Ovary (tissue), 7 donors: ENCODE measurements at regions not wholly inside any gene's neighbourhood (a gene's known extent, or its start where the extent isn't known, plus 50 kb on each side); places are given as distances from the start of the nearest gene placed in this dataset.

Experiments used
- DNase-seq, 5 donors: peaks; one replicate each; pipeline ENCODE4 v3.0.0-alpha.2; 2019 to 2020
- H3K27ac ChIP-seq, 2 donors: fragments of 200-600 bp; one replicate each; pipeline versions ENCODE4 v1.5.1 to v1.8.0; 2019 to 2022
- H3K27me3 ChIP-seq: fragments of 200-600 bp; one replicate; pipeline ENCODE4 v1.8.0; 2022
- H3K36me3 ChIP-seq: fragments of 200-600 bp; sonication (generic); one replicate; pipeline ENCODE4 v1.5.1; 2019
- H3K4me1 ChIP-seq: one replicate; pipeline ENCODE4 v1.8.1; 2013; ENCODE audit warnings: mild to moderate bottlenecking, moderate library complexity; ENCODE audit not compliant: insufficient read depth
- H3K4me3 ChIP-seq: fragments of 200-600 bp; sonication (generic); one replicate; pipeline ENCODE4 v1.5.1; 2017
- H3K9me3 ChIP-seq, 2 donors: fragments of 200-600 bp in 1 of 2; sonication (generic) in 1 of 2; one replicate each; pipeline versions ENCODE4 v1.5.1 to v1.8.1; 2013 to 2019; ENCODE audit warnings: mild to moderate bottlenecking in 1 of 2, moderate library complexity in 1 of 2
- CTCF ChIP-seq, 3 donors: fragments of 450-650 bp in 2 of 3; fragments of 200-600 bp in 1 of 3; IDR thresholded peaks; one replicate each; pipeline versions ENCODE4 v1.5.1 to v1.8.0; 2016 to 2022; ENCODE audit warnings: antibody characterized with exemption in 3 of 3, mild to moderate bottlenecking in 1 of 3
- EP300 ChIP-seq: sonication (generic); formaldehyde crosslinking; IDR thresholded peaks from one replicate; pipeline ENCODE4 v1.6.1; 2017; ENCODE audit warnings: antibody characterized with exemption
- POLR2A ChIP-seq: fragments of 450-650 bp; IDR thresholded peaks from one replicate; pipeline ENCODE4 v1.6.1; 2017; ENCODE audit warnings: antibody characterized with exemption, mild to moderate bottlenecking, moderate library complexity
- WGBS, 3 donors: extraction: QIAGEN DNeasy Blood & Tissue Kit in 1 of 3; methylation state at CpG; one replicate each; pipeline versions ENCODE4 v1.1.5 to v1.1.7; 2013 to 2017; 5-methylcytosine and 5-hydroxymethylcytosine counted together
- intact Hi-C, 4 donors: fragments of 100-400 bp; cut with DNase I; formaldehyde crosslinking; loops; one replicate each; pipeline versions ENCODE4 v1.11.0 to v1.15.1; 2022 to 2023
- donor health status: DM: no; HTN: no; CAD: no; lungs with moderate emphysema.
- donor health status: DM: no; HTN: no; CAD: no.
- donor health status: Bipolar disorder and iron deficiency.
- donor health status: DM: no; HTN: no; CAD: no.
- donor health status: DM: yes; HTN: yes; CAD: no.

- DNase-seq: no peak
- H3K27ac ChIP-seq: no peak overlapping the region
- 55 to 63% (median 63%) methylated on average over 12 of the region's 12 CpGs for WGBS, 3 donors
- H3K4me1 ChIP-seq: no peaks in the 10 kb centered on the region
- no peaks in the 10 kb centered on the region for H3K27me3 ChIP-seq
- no peak overlapping the region for H3K4me3 ChIP-seq
- no peaks in the 10 kb centered on the region for H3K36me3 ChIP-seq
- no peaks in the 10 kb centered on the region for H3K9me3 ChIP-seq
- intact Hi-C loops: no loop called here
- no peak for TF ChIP-seq EP300
- no peak for TF ChIP-seq POLR2A
- TF ChIP-seq CTCF (IDR thresholded peaks at IDR 0.05): no peak
Observed at GRCh38 chr17:79429864-79430494, 180.9 kb downstream of the RBFOX3 start.

- Histone ChIP-seq H3K36me3 (no peaks in the 10 kb centered on the region), H3K4me3 (no peak overlapping the region), H3K4me1 (no peaks in the 10 kb centered on the region), H3K9me3 (no peaks in the 10 kb centered on the region), H3K27ac (no peak overlapping the region), H3K27me3 (no peaks in the 10 kb centered on the region)
- TF ChIP-seq EP300 (no peak), CTCF (IDR thresholded peaks at IDR 0.05) (no peak), POLR2A (no peak)
- no peak for DNase-seq
- 47 to 55% (median 52%) methylated on average over 12 of the region's 12 CpGs for WGBS, 3 donors
- intact Hi-C loops: no loop called here
Observed at GRCh38 chr17:79428988-79429387, 181.9 kb downstream of the RBFOX3 start.

GRCh38 chr17:79427621-79428539 is 183.0 kb downstream of the RBFOX3 start:
- H3K36me3 ChIP-seq: no peaks in the 10 kb centered on the region
- WGBS, 3 donors: 77 to 86% (median 79%) methylated on average over 22 to 24 of the region's 24 CpGs
- no peaks in the 10 kb centered on the region for H3K27me3 ChIP-seq
- no peaks in the 10 kb centered on the region for H3K4me1 ChIP-seq
- no peak overlapping the region for H3K27ac ChIP-seq
- no peak overlapping the region for H3K4me3 ChIP-seq
- DNase-seq: no peak
- intact Hi-C loops: no loop called here
- TF ChIP-seq POLR2A (no peak), EP300 (no peak), CTCF (IDR thresholded peaks at IDR 0.05) (no peak)
- no peaks in the 10 kb centered on the region for H3K9me3 ChIP-seq

GRCh38 chr17:79425686-79426085 is 185.2 kb downstream of the RBFOX3 start:
- no peak for DNase-seq
- intact Hi-C loops: no loop called here

More at GRCh38 chr17:79425686-79426085, 185.2 kb downstream of the RBFOX3 start:
- H3K27me3 ChIP-seq: no peaks in the 10 kb centered on the region
- H3K9me3 ChIP-seq: no peaks in the 10 kb centered on the region
- H3K27ac ChIP-seq: no peak overlapping the region
- H3K4me1 ChIP-seq: peaks cover under 1% of the 10 kb centered on the region
- no peak for TF ChIP-seq EP300
- no peak for TF ChIP-seq CTCF (IDR thresholded peaks at IDR 0.05)
- TF ChIP-seq POLR2A: no peak
- 77 to 86% (median 84%) methylated on average over 14 of the region's 14 CpGs for WGBS, 3 donors
- no peak overlapping the region for H3K4me3 ChIP-seq
- no peaks in the 10 kb centered on the region for H3K36me3 ChIP-seq
